Subcutaneous abdominal adipose tissue (tissue), 5 donors: ENCODE measurements at regions not wholly inside any gene's neighbourhood (a gene's known extent, or its start where the extent isn't known, plus 50 kb on each side); places are given as distances from the start of the nearest gene placed in this dataset.
"Not testable (repeated sequence)": the region's sequence is repeated elsewhere in the genome, so short reads cannot be mapped to it uniquely, and the experiment has no call there.

Experiments
- H3K27ac ChIP-seq: one replicate; pipeline ENCODE4 v1.7.0; 2013; ENCODE audit warnings: low read depth, mild to moderate bottlenecking, inconsistent platforms, low read length, moderate library complexity
- H3K27me3 ChIP-seq, 5 donors: one replicate each; pipeline ENCODE4 v1.7.0; 2013; ENCODE audit warnings: low read length in 5 of 5, inconsistent platforms in 1 of 5; ENCODE audit not compliant: control insufficient read depth in 5 of 5, insufficient read depth in 4 of 5
- H3K36me3 ChIP-seq, 5 donors: one replicate each; pipeline ENCODE4 v1.7.0; 2013; ENCODE audit warnings: low read length in 5 of 5; ENCODE audit not compliant: control insufficient read depth in 5 of 5, insufficient read depth in 5 of 5
- H3K4me1 ChIP-seq, 5 donors: one replicate each; pipeline ENCODE4 v1.7.0; 2013; ENCODE audit warnings: low read length in 5 of 5, mild to moderate bottlenecking in 3 of 5, moderate library complexity in 1 of 5; ENCODE audit not compliant: control insufficient read depth in 5 of 5, insufficient read depth in 5 of 5
- H3K4me3 ChIP-seq, 5 donors: one replicate each; pipeline ENCODE4 v1.7.0; 2013; ENCODE audit warnings: low read length in 5 of 5, low read depth in 1 of 5
- H3K9ac ChIP-seq, 5 donors: one replicate each; pipeline ENCODE4 v1.7.0; 2013; ENCODE audit warnings: low read length in 5 of 5, mild to moderate bottlenecking in 4 of 5, moderate library complexity in 3 of 5
- H3K9me3 ChIP-seq, 5 donors: one replicate each; pipeline ENCODE4 v1.7.0; 2013; ENCODE audit warnings: low read length in 5 of 5; ENCODE audit not compliant: control insufficient read depth in 5 of 5
- donor health status: healthy.
- donor health status: healthy.
- donor health status: healthy.
- donor health status: healthy.
- donor health status: healthy.

DNA sequence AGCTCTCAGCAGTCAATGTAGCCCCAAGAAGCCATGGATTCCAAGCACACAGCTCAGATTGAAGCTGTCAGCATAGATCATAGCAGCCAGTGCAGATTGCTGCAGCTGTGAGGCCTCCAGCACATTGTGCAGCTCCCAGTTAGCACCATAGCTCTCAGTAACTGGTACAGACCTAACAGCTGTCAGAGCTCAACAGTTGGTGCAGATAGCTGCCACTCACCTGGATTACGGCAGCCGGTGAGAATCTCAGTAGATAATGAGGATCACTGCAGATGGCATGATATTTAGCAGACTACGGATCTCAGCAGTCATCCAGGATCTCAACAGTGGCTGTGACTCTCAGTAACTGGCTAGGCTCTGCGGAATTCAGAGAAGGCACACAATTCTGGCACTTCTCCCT is 500.4 kb downstream of the TUSC1 start:
- no peaks in the 10 kb centered on the region for H3K27me3 ChIP-seq
- no peak overlapping the region for H3K4me3 ChIP-seq
- H3K9ac ChIP-seq: no peak overlapping the region
- H3K4me1 ChIP-seq: no peaks in the 10 kb centered on the region
- peaks cover 4 to 12% (median 8%) of the 10 kb centered on the region in 5 donors for H3K9me3 ChIP-seq
- H3K36me3 ChIP-seq: no peaks in the 10 kb centered on the region
- no peak overlapping the region for H3K27ac ChIP-seq

DNA sequence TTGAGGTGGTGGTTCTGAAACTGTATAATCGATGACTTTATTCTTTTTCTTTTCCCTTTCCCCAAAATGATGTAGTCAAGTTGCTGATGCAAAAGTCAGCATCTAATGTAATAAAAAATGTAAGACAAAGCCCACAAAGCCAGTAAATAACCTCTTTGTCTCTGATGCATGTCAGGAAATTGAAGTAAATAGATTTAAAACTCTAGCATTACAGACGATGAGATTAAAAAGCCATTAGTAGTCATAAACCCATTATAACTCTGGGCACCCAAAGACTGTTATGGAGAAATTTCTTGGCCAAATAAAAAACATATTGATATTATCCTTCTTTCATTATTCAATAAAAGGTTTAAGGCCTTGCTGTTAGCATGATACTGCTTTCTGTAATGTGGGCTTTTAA is 548.7 kb downstream of the TUSC1 start:
- Histone ChIP-seq H3K9ac (no peak overlapping the region), H3K27ac (no peak overlapping the region), H3K4me3 (no peak overlapping the region), H3K4me1 (no peaks in the 10 kb centered on the region), H3K27me3 (no peaks in the 10 kb centered on the region), H3K9me3 (no peaks in the 10 kb centered on the region), H3K36me3 (no peaks in the 10 kb centered on the region)

DNA sequence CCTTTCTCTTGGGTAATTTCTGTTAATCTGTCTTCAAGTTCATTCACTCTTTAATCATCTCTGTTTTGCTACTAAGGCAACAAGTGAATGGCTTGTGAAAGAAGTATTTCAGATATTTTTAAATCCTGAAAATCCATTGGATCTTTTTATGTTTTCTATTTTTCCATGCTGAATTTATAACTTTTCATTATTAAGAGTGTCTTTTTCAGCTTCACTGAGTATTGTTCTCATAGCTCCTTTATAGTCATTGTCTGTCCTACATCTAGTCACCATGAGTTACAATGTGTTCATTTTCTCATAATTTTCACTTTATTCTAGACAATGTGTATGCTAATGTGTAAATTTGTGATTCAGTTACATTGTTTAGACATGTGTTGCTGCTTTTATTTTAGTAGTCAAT is 556.4 kb downstream of the TUSC1 start:
- no peak overlapping the region for H3K27ac ChIP-seq
- H3K36me3 ChIP-seq: no peaks in the 10 kb centered on the region
- H3K4me1 ChIP-seq: no peaks in the 10 kb centered on the region
- no peak overlapping the region for H3K4me3 ChIP-seq
- no peaks in the 10 kb centered on the region for H3K9me3 ChIP-seq
- no peak overlapping the region for H3K9ac ChIP-seq
- no peaks in the 10 kb centered on the region for H3K27me3 ChIP-seq

DNA sequence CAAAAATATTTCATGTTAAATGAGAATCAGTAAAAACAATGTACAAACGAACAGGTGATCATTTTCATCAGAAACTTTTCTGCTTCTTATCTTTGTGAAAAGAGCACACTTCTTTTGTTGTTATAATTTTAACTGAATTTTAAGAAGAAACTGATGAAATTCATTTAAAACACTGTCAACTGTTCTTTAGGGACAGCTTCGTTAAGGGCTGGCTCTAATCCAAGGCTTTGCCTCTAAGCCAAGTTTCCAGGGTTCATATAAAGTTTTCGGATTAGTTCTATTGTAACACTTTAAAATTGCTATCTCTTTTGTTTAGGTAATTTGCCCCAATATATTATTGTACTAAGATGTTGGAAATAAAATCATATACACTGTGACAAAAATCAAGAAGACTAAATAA is 559.2 kb downstream of the TUSC1 start:
- Histone ChIP-seq H3K27me3 (no peaks in the 10 kb centered on the region), H3K9ac (no peak overlapping the region), H3K9me3 (no peaks in the 10 kb centered on the region), H3K4me1 (no peaks in the 10 kb centered on the region), H3K36me3 (no peaks in the 10 kb centered on the region), H3K4me3 (no peak overlapping the region), H3K27ac (no peak overlapping the region)

DNA sequence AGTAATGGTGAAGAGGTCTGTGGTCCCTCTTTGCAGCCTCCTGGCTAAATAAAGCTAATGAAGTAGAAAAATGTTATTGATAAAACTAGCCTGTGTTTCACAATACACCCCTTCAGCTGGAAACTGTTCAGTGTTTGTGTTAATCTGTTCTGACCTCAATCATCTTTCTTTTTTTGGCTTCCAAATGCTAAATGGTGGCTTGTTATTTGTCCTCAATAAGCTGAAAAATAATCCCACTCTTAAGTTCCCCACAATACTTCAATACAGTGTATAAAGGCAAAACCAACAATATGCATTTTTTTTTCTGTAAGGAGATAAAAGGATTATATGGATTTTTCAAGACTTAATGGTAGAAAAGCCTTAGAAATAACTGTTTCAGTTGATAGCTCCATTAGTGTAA is 560.5 kb downstream of the TUSC1 start:
- Histone ChIP-seq H3K27me3 (no peaks in the 10 kb centered on the region), H3K9ac (no peak overlapping the region), H3K36me3 (no peaks in the 10 kb centered on the region), H3K9me3 (no peaks in the 10 kb centered on the region), H3K4me1 (no peaks in the 10 kb centered on the region), H3K4me3 (no peak overlapping the region), H3K27ac (no peak overlapping the region)

DNA sequence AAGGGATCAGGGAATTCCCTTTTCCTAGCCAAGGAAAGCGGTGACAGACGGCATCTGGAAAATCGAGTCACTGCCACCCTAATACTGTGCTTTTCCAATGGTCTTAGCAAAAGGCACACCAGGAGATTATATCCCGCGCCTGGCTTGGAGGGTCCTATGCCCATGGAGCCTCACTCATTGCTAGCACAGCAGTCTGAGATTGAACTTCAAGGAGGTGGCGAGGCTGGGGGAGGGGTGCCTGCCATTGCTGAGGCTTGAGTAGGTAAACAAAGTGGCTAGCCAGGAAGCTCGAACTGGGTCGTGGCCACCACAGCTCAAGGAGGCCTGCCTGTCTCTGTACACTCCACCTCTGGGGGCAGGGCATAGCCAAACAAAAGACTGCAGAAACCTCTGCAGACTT is 556.5 kb upstream of the IZUMO3 start:
- H3K4me3 ChIP-seq, H3K36me3 ChIP-seq, H3K9ac ChIP-seq, H3K27ac ChIP-seq, H3K27me3 ChIP-seq, H3K4me1 ChIP-seq, H3K9me3 ChIP-seq: not testable (repeated sequence)

DNA sequence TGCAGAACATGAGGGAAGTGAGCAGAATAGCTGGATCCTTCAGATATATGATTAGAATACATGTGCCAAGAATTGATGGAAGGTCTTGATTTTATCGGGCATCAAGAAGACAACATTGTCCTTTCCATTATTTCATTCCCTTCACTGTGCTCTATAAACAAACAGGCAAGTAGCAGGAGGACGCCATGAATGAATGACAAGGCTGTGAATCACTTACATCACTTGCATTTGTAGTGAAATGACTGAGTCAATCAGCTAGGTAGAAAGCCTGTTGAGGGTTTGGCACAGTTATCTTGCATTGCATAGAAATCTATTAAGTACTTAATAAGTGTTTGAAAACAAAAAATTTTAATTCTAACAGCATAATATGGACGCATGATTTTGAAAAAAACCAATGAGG is 548.8 kb upstream of the IZUMO3 start:
- no peaks in the 10 kb centered on the region for H3K27me3 ChIP-seq
- H3K9me3 ChIP-seq: peaks cover 0 to 2% (median 0%) of the 10 kb centered on the region in 5 donors
- H3K4me3 ChIP-seq: no peak overlapping the region
- no peak overlapping the region for H3K9ac ChIP-seq
- no peaks in the 10 kb centered on the region for H3K36me3 ChIP-seq
- H3K27ac ChIP-seq: no peak overlapping the region
- no peaks in the 10 kb centered on the region for H3K4me1 ChIP-seq

DNA sequence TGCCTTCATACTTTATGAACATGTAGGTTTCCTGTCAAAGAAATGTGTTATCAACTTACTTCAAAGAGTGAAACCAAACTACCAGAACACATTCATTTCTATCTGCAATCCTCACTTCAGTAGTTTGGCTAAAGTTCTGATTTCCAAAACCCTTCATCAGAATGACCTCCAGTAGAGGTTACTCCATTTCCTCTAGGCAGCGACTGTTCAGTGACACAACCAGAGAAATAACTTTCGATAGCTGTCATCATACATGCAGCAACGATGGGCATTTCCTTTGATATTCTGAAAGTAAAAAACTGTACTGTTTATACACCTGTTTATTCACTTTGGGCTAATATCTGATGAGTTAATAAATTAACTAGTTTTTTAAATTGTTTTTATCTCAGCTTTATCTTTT is 532.5 kb upstream of the IZUMO3 start:
- Histone ChIP-seq H3K27ac (no peak overlapping the region), H3K9ac (no peak overlapping the region), H3K9me3 (no peaks in the 10 kb centered on the region), H3K4me1 (no peaks in the 10 kb centered on the region), H3K36me3 (no peaks in the 10 kb centered on the region), H3K4me3 (no peak overlapping the region), H3K27me3 (no peaks in the 10 kb centered on the region)

DNA sequence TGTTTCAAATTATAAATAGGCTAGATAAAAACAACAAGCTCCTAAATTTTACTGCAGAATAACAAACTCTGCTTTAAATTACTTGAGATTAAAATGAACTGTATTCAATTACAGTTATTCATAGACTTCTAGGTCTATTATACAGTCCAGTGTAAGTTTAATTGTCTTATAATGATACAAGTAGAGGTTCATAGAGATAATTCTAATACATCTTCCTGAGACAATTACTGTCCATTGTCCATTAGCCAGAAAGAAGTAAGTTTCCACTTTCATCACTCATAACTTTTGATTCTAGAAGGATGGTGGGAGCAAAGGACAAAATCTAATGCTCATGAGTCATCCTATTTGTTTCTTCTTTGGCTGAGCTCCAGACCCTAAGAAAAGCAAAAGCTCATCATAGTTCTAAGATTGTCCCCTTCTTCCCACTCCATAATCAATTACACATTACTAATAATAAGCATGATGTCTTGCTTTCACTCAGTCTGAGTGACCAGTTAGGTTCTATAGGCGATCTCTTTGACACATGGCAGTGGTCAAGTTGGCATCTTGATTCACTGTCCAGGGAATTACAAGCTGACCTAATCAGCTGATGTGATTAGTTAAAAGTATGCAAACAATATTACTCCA is 502.5 kb upstream of the IZUMO3 start:
- Histone ChIP-seq H3K27ac (no peak overlapping the region), H3K36me3 (no peaks in the 10 kb centered on the region), H3K9me3 (no peaks in the 10 kb centered on the region), H3K4me1 (peaks cover 0 to 21% (median 0%) of the 10 kb centered on the region in 5 donors), H3K27me3 (no peaks in the 10 kb centered on the region), H3K4me3 (no peak overlapping the region), H3K9ac (no peak overlapping the region)

DNA sequence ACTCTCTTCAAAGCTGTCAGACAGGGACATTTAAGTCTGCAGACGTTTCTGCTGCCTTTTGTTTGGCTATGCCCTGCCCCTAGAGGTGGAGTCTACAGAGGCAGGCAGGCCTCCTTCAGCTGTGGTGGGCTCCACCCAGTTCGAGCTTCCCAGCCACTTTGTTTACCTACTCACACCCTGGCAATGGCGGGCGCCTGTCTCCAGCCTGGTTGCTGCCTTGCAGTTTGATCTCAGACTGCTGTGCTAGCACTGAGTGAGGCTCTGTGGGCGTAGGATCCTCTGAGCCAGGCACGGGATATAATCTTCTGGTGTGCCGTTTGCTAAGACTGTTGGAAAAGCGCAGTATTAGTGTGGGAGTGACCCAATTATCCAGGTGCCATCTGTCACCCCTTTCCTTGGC is 499.8 kb upstream of the IZUMO3 start:
- H3K27ac ChIP-seq, H3K36me3 ChIP-seq, H3K4me3 ChIP-seq, H3K9me3 ChIP-seq, H3K27me3 ChIP-seq, H3K9ac ChIP-seq: not testable (repeated sequence)
- peaks cover 0 to 19% (median 0%) of the 10 kb centered on the region in 5 donors for H3K4me1 ChIP-seq

DNA sequence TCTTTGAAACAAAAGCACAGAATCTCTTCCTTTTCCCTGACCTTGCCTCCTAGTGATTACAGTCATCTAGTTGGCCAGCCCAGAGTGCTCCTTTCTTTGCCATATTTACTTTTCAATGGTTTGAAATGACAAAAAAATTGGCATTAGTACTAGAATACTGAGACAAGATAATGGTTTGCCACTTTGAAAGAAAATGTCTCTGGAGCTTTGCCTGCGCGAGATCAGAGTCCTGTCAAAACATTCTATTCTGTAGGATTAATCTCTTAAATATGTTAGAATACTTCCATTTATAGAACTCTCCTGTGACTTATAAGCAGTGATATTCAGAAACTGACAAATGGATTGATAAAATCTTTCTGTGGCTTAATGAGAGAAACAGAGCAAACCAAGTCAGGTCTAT is 484.0 kb upstream of the IZUMO3 start:
- Histone ChIP-seq H3K9ac (no peak overlapping the region), H3K9me3 (peaks cover 0 to 6% (median 0%) of the 10 kb centered on the region in 5 donors), H3K36me3 (no peaks in the 10 kb centered on the region), H3K27ac (no peak overlapping the region), H3K27me3 (no peaks in the 10 kb centered on the region), H3K4me3 (no peak overlapping the region), H3K4me1 (no peaks in the 10 kb centered on the region)
